Neural progenitor cell (in vitro differentiated cells): ENCODE measurements at regions not wholly inside any gene's neighbourhood (a gene's known extent, or its start where the extent isn't known, plus 50 kb on each side); places are given as distances from the start of the nearest gene placed in this dataset.

Experiments
- DNase-seq: peaks from one replicate; pipeline ENCODE4 v3.0.0-alpha.2; 2016; ENCODE audit warnings: low spot score
- H2AFZ ChIP-seq: fragments of 200-600 bp; sonication (generic); replicated peaks from 2 replicates; pipeline ENCODE4 v1.6.1; 2016; ENCODE audit warnings: antibody characterized with exemption
- H3F3A ChIP-seq: fragments of 200-600 bp; sonication (generic); 2 replicates; pipeline ENCODE4 v1.6.1; 2016; ENCODE audit warnings: antibody characterized with exemption, low read depth
- H3K27ac ChIP-seq: fragments of 200-600 bp; sonication (generic); 2 replicates; pipeline ENCODE4 v1.5.1; 2016; ENCODE audit warnings: mild to moderate bottlenecking
- H3K27me3 ChIP-seq: fragments of 200-600 bp; sonication (generic); 2 replicates; pipeline ENCODE4 v1.6.1; 2016; ENCODE audit warnings: mild to moderate bottlenecking, moderate library complexity
- H3K36me3 ChIP-seq: fragments of 200-600 bp; sonication (generic); 2 replicates; pipeline ENCODE4 v1.5.1; 2016
- H3K4me1 ChIP-seq: fragments of 200-600 bp; sonication (generic); 2 replicates; pipeline ENCODE4 v1.6.1; 2016; ENCODE audit warnings: mixed run types
- H3K4me2 ChIP-seq: fragments of 200-600 bp; sonication (generic); 2 replicates; pipeline ENCODE4 v1.6.1; 2016
- H3K4me3 ChIP-seq: fragments of 200-600 bp; sonication (generic); 2 replicates; pipeline ENCODE4 v1.5.1; 2016
- H3K79me2 ChIP-seq: fragments of 200-600 bp; sonication (generic); 2 replicates; pipeline ENCODE4 v1.6.1; 2016; ENCODE audit warnings: low read depth
- H3K9ac ChIP-seq: fragments of 200-600 bp; sonication (generic); 2 replicates; pipeline ENCODE4 v1.6.1; 2016
- H3K9me3 ChIP-seq: fragments of 200-600 bp; sonication (generic); 2 replicates; pipeline ENCODE4 v1.5.1; 2016; ENCODE audit warnings: low read depth
- H4K20me1 ChIP-seq: fragments of 200-600 bp; sonication (generic); 2 replicates; pipeline ENCODE4 v1.6.1; 2016; ENCODE audit warnings: low read depth
- H3K27ac Mint-ChIP-seq: 3 replicates; pipeline ENCODE4 v1.8.0; 2021; ENCODE audit warnings: mixed read lengths
- H3K27me3 Mint-ChIP-seq: 2 replicates; pipeline ENCODE4 v1.8.0; 2022; ENCODE audit warnings: low read depth, mild to moderate bottlenecking, inconsistent platforms, moderate library complexity, mixed read lengths; ENCODE audit not compliant: insufficient read depth
- H3K36me3 Mint-ChIP-seq: 3 replicates; pipeline ENCODE4 v1.8.0; 2021; ENCODE audit warnings: mixed read lengths
- H3K4me1 Mint-ChIP-seq: 3 replicates; pipeline ENCODE4 v1.8.0; 2021; ENCODE audit warnings: mixed read lengths
- H3K4me3 Mint-ChIP-seq: 3 replicates; pipeline ENCODE4 v1.8.0; 2021; ENCODE audit warnings: mild to moderate bottlenecking, moderate library complexity, mixed read lengths
- H3K9me3 Mint-ChIP-seq: 3 replicates; pipeline ENCODE4 v1.8.0; 2020; ENCODE audit warnings: mixed read lengths
- EZH2 ChIP-seq: fragments of 200-600 bp; sonication (generic); IDR thresholded peaks from 2 replicates; pipeline ENCODE4 v1.6.1; 2017; ENCODE audit warnings: antibody characterized with exemption, mild to moderate bottlenecking, moderate library complexity
- EZH2phosphoT487 ChIP-seq: fragments of 200-600 bp; sonication (generic); IDR thresholded peaks from 2 replicates; pipeline ENCODE4 v1.6.1; 2017; ENCODE audit warnings: antibody characterized with exemption
- TF ChIP-seq, protein P1 (sequence below): fragments of 200-600 bp; sonication (generic); IDR thresholded peaks from 2 replicates; pipeline ENCODE4 v1.5.1; 2017; ENCODE audit warnings: antibody characterized with exemption, mild to moderate bottlenecking

DNA sequence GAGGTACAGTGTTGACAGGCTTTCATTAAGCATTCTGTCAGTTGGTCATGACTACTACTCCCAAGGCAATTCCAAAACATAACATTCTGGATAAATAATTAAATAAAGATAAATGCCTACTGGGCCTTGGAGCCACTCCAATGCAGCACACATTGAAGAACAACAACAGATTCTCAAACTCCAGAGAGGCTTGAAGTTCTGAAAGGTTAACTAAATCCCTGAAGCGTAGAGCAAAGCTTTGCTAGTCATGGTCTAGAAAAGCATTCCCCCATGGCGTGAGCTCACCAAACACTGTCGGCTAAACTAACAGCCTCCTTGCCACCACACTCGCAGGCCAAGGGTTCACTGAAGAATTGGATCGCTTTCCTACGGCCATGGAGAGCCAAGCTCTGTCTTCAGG lies 268.0 kb downstream of the ATG4C start:
- H3K9me3 ChIP-seq = no peaks in the 10 kb centered on the region
- H3K36me3 Mint-ChIP-seq = no peaks in the 10 kb centered on the region
- no peaks in the 10 kb centered on the region for H3K4me1 ChIP-seq
- H3K27ac ChIP-seq = no peak overlapping the region
- no peak overlapping the region for H3K4me3 Mint-ChIP-seq
- H3K27me3 ChIP-seq = no peaks in the 10 kb centered on the region
- no peaks in the 10 kb centered on the region for H3K79me2 ChIP-seq
- no peak for DNase-seq
- H3F3A ChIP-seq = no peaks in the 10 kb centered on the region
- H3K4me2 ChIP-seq = no peak overlapping the region
- no peak overlapping the region for H3K4me3 ChIP-seq
- H3K9ac ChIP-seq = no peak overlapping the region
- H3K4me1 Mint-ChIP-seq = no peaks in the 10 kb centered on the region
- TF ChIP-seq EZH2 = no peak
- H3K27ac Mint-ChIP-seq = no peak overlapping the region
- no peaks in the 10 kb centered on the region for H3K27me3 Mint-ChIP-seq
- H3K36me3 ChIP-seq = no peaks in the 10 kb centered on the region
- no peaks in the 10 kb centered on the region for H3K9me3 Mint-ChIP-seq
- H2AFZ ChIP-seq = no peak overlapping the region
- no peaks in the 10 kb centered on the region for H4K20me1 ChIP-seq

GRCh38 chr1:63054184-63054583 lies 268.2 kb upstream of the FOXD3 start:
- Mint-ChIP-seq H3K27ac (no peak overlapping the region), H3K4me3 (no peak overlapping the region), H3K27me3 (no peaks in the 10 kb centered on the region), H3K4me1 (no peaks in the 10 kb centered on the region), H3K9me3 (no peaks in the 10 kb centered on the region), H3K36me3 (no peaks in the 10 kb centered on the region)
- H3K27ac ChIP-seq = no peak overlapping the region
- no peaks in the 10 kb centered on the region for H3K36me3 ChIP-seq
- H3K4me1 ChIP-seq = no peaks in the 10 kb centered on the region
- no peak for DNase-seq
- TF ChIP-seq EZH2phosphoT487 = no peak
- TF ChIP-seq EZH2 = no peak
- TF ChIP-seq, protein P1, sequence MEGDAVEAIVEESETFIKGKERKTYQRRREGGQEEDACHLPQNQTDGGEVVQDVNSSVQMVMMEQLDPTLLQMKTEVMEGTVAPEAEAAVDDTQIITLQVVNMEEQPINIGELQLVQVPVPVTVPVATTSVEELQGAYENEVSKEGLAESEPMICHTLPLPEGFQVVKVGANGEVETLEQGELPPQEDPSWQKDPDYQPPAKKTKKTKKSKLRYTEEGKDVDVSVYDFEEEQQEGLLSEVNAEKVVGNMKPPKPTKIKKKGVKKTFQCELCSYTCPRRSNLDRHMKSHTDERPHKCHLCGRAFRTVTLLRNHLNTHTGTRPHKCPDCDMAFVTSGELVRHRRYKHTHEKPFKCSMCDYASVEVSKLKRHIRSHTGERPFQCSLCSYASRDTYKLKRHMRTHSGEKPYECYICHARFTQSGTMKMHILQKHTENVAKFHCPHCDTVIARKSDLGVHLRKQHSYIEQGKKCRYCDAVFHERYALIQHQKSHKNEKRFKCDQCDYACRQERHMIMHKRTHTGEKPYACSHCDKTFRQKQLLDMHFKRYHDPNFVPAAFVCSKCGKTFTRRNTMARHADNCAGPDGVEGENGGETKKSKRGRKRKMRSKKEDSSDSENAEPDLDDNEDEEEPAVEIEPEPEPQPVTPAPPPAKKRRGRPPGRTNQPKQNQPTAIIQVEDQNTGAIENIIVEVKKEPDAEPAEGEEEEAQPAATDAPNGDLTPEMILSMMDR = no peak
- H3K79me2 ChIP-seq = no peaks in the 10 kb centered on the region
- H2AFZ ChIP-seq = no peak overlapping the region
- no peak overlapping the region for H3K4me2 ChIP-seq
- no peaks in the 10 kb centered on the region for H3F3A ChIP-seq
- no peak overlapping the region for H3K9ac ChIP-seq
- no peaks in the 10 kb centered on the region for H3K27me3 ChIP-seq
- no peaks in the 10 kb centered on the region for H3K9me3 ChIP-seq
- no peak overlapping the region for H3K4me3 ChIP-seq
- no peaks in the 10 kb centered on the region for H4K20me1 ChIP-seq

DNA sequence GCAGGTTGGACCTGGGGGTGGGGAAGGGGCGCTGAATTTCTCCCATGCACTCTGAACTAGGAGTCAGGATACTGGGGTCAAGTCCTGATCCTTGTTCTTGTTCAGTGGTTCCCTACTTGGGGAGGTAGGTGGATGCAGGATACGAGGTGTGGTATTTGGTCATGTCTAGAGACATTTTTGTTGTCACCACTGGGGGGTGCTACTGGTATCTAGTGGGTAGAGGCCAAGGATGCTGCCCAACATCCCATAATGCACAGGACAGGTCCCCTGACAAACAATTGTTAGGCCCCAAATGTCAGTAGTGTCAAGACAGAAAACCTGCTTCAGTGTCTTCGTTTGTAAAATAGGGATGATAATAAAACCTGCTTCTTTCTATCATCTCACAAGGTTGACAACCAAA lies 259.0 kb upstream of the FOXD3 start:
- no peak for TF ChIP-seq EZH2phosphoT487
- TF ChIP-seq, protein P1 = peak; percentile 45
- no peaks in the 10 kb centered on the region for H3K27me3 ChIP-seq
- no peak overlapping the region for H2AFZ ChIP-seq
- H3K27ac Mint-ChIP-seq = no peak overlapping the region
- H3K4me1 ChIP-seq = no peaks in the 10 kb centered on the region
- H3K27ac ChIP-seq = no peak overlapping the region
- no peak overlapping the region for H3K4me3 ChIP-seq
- H3K36me3 Mint-ChIP-seq = no peaks in the 10 kb centered on the region
- no peak overlapping the region for H3K4me3 Mint-ChIP-seq
- no peaks in the 10 kb centered on the region for H4K20me1 ChIP-seq
- H3K4me2 ChIP-seq = no peak overlapping the region
- H3K27me3 Mint-ChIP-seq = peaks cover 5% of the 10 kb centered on the region
- H3K9me3 ChIP-seq = no peaks in the 10 kb centered on the region
- H3K79me2 ChIP-seq = no peaks in the 10 kb centered on the region
- no peaks in the 10 kb centered on the region for H3K36me3 ChIP-seq
- no peaks in the 10 kb centered on the region for H3K9me3 Mint-ChIP-seq
- DNase-seq = peak; percentile 26
- H3F3A ChIP-seq = no peaks in the 10 kb centered on the region
- H3K4me1 Mint-ChIP-seq = no peaks in the 10 kb centered on the region
- no peak overlapping the region for H3K9ac ChIP-seq

GRCh38 chr1:63064135-63064534 lies 258.2 kb upstream of the FOXD3 start:
- Histone ChIP-seq H3K27me3 (no peaks in the 10 kb centered on the region), H3K4me2 (no peak overlapping the region), H3K4me1 (no peaks in the 10 kb centered on the region), H3F3A (no peaks in the 10 kb centered on the region), H3K27ac (no peak overlapping the region), H3K79me2 (no peaks in the 10 kb centered on the region), H3K9me3 (no peaks in the 10 kb centered on the region), H3K4me3 (no peak overlapping the region), H3K9ac (no peak overlapping the region), H2AFZ (no peak overlapping the region), H3K36me3 (no peaks in the 10 kb centered on the region), H4K20me1 (no peaks in the 10 kb centered on the region)
- no peak for DNase-seq
- Mint-ChIP-seq H3K27me3 (peaks cover 6% of the 10 kb centered on the region), H3K36me3 (no peaks in the 10 kb centered on the region), H3K4me1 (no peaks in the 10 kb centered on the region), H3K27ac (no peak overlapping the region), H3K4me3 (no peak overlapping the region), H3K9me3 (no peaks in the 10 kb centered on the region)
- TF ChIP-seq EZH2 = no peak
- TF ChIP-seq, protein P1 = no peak
- TF ChIP-seq EZH2phosphoT487 = no peak
